Fibroblast of peridontal ligament (primary cell): ENCODE measurements at regions not wholly inside any gene's neighbourhood (a gene's known extent, or its start where the extent isn't known, plus 50 kb on each side); places are given as distances from the start of the nearest gene placed in this dataset.

Experiments
- DNase-seq: peaks from one replicate; pipeline ENCODE4 v3.0.0-alpha.2; 2010; ENCODE audit errors: extremely low read depth

- DNase-seq = peak; percentile 45
These were observed 881.9 kb downstream of the GALC start for GRCh38 chr14:87111126-87111525.

GRCh38 chr14:87109271-87109670 lies 883.7 kb downstream of the GALC start:
- DNase-seq = peak; percentile 4

GRCh38 chr14:87108726-87109125 lies 884.3 kb downstream of the GALC start:
- peak; percentile 86 for DNase-seq

GRCh38 chr14:87102811-87103378 lies 890.1 kb downstream of the GALC start:
- peak; percentile 8 for DNase-seq

- peak; percentile 17 for DNase-seq
These were observed 896.0 kb downstream of the GALC start for GRCh38 chr14:87097015-87097414.

- no peak for DNase-seq
These were observed 898.1 kb downstream of the GALC start for GRCh38 chr14:87094913-87095312.

GRCh38 chr14:87088588-87088987 lies 904.4 kb downstream of the GALC start:
- DNase-seq = no peak

GRCh38 chr14:87087881-87088280 lies 905.1 kb downstream of the GALC start:
- peak; percentile 17 for DNase-seq

GRCh38 chr14:87084908-87085307 lies 908.1 kb downstream of the GALC start:
- no peak for DNase-seq

- DNase-seq = no peak
These were observed 910.1 kb downstream of the GALC start for GRCh38 chr14:87082917-87083316.

GRCh38 chr14:87081004-87081403 lies 912.0 kb downstream of the GALC start:
- no peak for DNase-seq

GRCh38 chr14:87080146-87080545 lies 912.8 kb downstream of the GALC start:
- DNase-seq = no peak

- DNase-seq = no peak
These were observed 913.6 kb downstream of the GALC start for GRCh38 chr14:87079416-87079815.

- no peak for DNase-seq
These were observed 916.1 kb downstream of the GALC start for GRCh38 chr14:87076922-87077321.

- no peak for DNase-seq
These were observed 916.8 kb downstream of the GALC start for GRCh38 chr14:87076146-87076545.

GRCh38 chr14:87073880-87074570 lies 919.0 kb downstream of the GALC start:
- DNase-seq = no peak

GRCh38 chr14:87067591-87067990 lies 925.4 kb downstream of the GALC start:
- no peak for DNase-seq

- no peak for DNase-seq
These were observed 925.9 kb downstream of the GALC start for GRCh38 chr14:87067061-87067460.

- DNase-seq = no peak
These were observed 926.7 kb downstream of the GALC start for GRCh38 chr14:87066221-87066817.

- DNase-seq = no peak
These were observed 927.6 kb downstream of the GALC start for GRCh38 chr14:87065366-87065765.

- no peak for DNase-seq
These were observed 929.8 kb downstream of the GALC start for GRCh38 chr14:87063181-87063580.

GRCh38 chr14:87060405-87060804 lies 932.6 kb downstream of the GALC start:
- no peak for DNase-seq
